K562 (cell line): ENCODE measurements at regions not wholly inside any gene's neighbourhood (a gene's known extent, or its start where the extent isn't known, plus 50 kb on each side); places are given as distances from the start of the nearest gene placed in this dataset.

ENCODE experiments used
- ATAC-seq: fragments of 200-7000 bp; cut with Tn5 transposase; 3 replicates; pipeline ENCODE4 v1.9.1; 2020; ENCODE audit warnings: moderate library complexity
- BruUV-seq: library from RNA; stranded (reverse); fragments of 400-500 nt; replicated peaks from 2 replicates; lab custom pipeline; 2021; lab: Mats Ljungman, UMichigan
- CTCF ChIA-PET: fragments of 300-600 bp; formaldehyde crosslinking; extraction: SDS; loops from one replicate; lab custom pipeline; 2021; ENCODE audit warnings: low intra/inter-chr PET ratio; lab: Yijun Ruan, JAX
- POLR2A ChIA-PET: fragments of 300-600, 350-650 bp; sonication (Branson Sonifier 250); formaldehyde crosslinking; extraction: SDS; loops from one replicate; lab custom pipeline; 2021; ENCODE audit warnings: antibody characterized with exemption, inconsistent platforms; lab: Yijun Ruan, JAX
- DNase-seq, 4 experiments: peaks; one replicate each; pipeline versions ENCODE4 v3.0.0 to v3.0.0-alpha.2; 2011 to 2018; ENCODE audit warnings: low spot score in 3 of 4, mixed read lengths in 3 of 4; ENCODE audit errors: extremely low read depth in 1 of 4
- FAIRE-seq: peaks from 2 replicates; lab custom pipeline; 2011; peaks lifted over from hg19 to GRCh38; lab: Jason Lieb, UNC
- H2AFZ ChIP-seq: 2 replicates; pipeline ENCODE4 v1.6.0; 2011; ENCODE audit warnings: low read depth, low read length, control low read depth, inconsistent platforms
- H3K27ac ChIP-seq: fragments of 200-600 bp; 3 replicates; pipeline ENCODE4 v1.8.0; 2011; ENCODE audit warnings: low read depth, mild to moderate bottlenecking, control low read depth, inconsistent platforms, low read length, moderate library complexity, mixed read lengths; ENCODE audit errors: extremely low read depth
- H3K27me3 ChIP-seq, 2 experiments: fragments of 300-600 bp in 1 of 2; 2 replicates in 1 of 2; 3 replicates in 1 of 2; pipeline versions ENCODE4 v1.6.0 to v1.8.0; 2011; ENCODE audit warnings: inconsistent platforms in 2 of 2, low read length in 2 of 2, mild to moderate bottlenecking in 1 of 2, mixed read lengths in 1 of 2, moderate library complexity in 1 of 2; ENCODE audit not compliant: control insufficient read depth in 2 of 2, insufficient read depth in 2 of 2
- H3K36me3 ChIP-seq: fragments of 300-600 bp; 3 replicates; pipeline ENCODE4 v1.8.0; 2011; ENCODE audit warnings: mild to moderate bottlenecking, low read length, inconsistent platforms; ENCODE audit not compliant: control insufficient read depth, insufficient read depth
- H3K4me1 ChIP-seq, 2 experiments: fragments of 200-600 bp in 1 of 2; replicated peaks in 1 of 2; 2 replicates in 1 of 2; 3 replicates in 1 of 2; pipeline versions ENCODE4 v1.5.1 to v1.8.0; 2011; ENCODE audit warnings: inconsistent platforms in 2 of 2, low read length in 2 of 2, mild to moderate bottlenecking in 1 of 2, mixed read lengths in 1 of 2, moderate library complexity in 1 of 2; ENCODE audit not compliant: control insufficient read depth in 2 of 2, insufficient read depth in 2 of 2
- H3K4me2 ChIP-seq: 2 replicates; pipeline ENCODE4 v1.6.1; 2011; ENCODE audit warnings: low read length, control low read depth, inconsistent platforms, mixed read lengths; ENCODE audit not compliant: insufficient read depth
- H3K4me3 ChIP-seq: fragments of 200-600 bp; sonication (generic), shearing (Covaris generic); 2 replicates; pipeline ENCODE4 v1.5.1; 2016; ENCODE audit warnings: control low read depth, inconsistent platforms
- H3K79me2 ChIP-seq: fragments of 200-600 bp; 3 replicates; pipeline ENCODE4 v1.8.0; 2011; ENCODE audit warnings: low read length, inconsistent platforms; ENCODE audit not compliant: control insufficient read depth, insufficient read depth
- H3K9ac ChIP-seq, 2 experiments: 2 replicates each; pipeline versions ENCODE4 v1.6.0 to v1.6.1; 2011; ENCODE audit warnings: low read depth in 2 of 2, low read length in 2 of 2, control low read depth in 1 of 2, inconsistent platforms in 1 of 2, mild to moderate bottlenecking in 1 of 2, mixed read lengths in 1 of 2; ENCODE audit not compliant: insufficient read depth in 1 of 2
- H3K9me1 ChIP-seq: one replicate; pipeline ENCODE4 v1.6.0; 2011; ENCODE audit warnings: inconsistent platforms, mild to moderate bottlenecking, low read length, moderate library complexity; ENCODE audit not compliant: control insufficient read depth, insufficient read depth
- H3K9me3 ChIP-seq: replicated peaks from 2 replicates; pipeline ENCODE4 v1.5.1; 2011; ENCODE audit warnings: low read depth, low read length, inconsistent platforms; ENCODE audit not compliant: control insufficient read depth, insufficient read depth
- H4K20me1 ChIP-seq: replicated peaks from 2 replicates; pipeline ENCODE4 v1.6.1; 2011; ENCODE audit warnings: low read length, inconsistent platforms, mixed read lengths; ENCODE audit not compliant: control insufficient read depth, insufficient read depth
- ARHGAP35 ChIP-seq: fragments of 450-650 bp; IDR thresholded peaks from 2 replicates; pipeline ENCODE4 v1.6.1; 2018; ENCODE audit not compliant: partially characterized antibody
- BDP1 ChIP-seq: IDR thresholded peaks from 3 replicates; pipeline ENCODE4 v1.6.1; 2011; ENCODE audit not compliant: insufficient read length, insufficient read depth
- CCNT2 ChIP-seq: IDR thresholded peaks from 2 replicates; pipeline ENCODE4 v1.6.1; 2011; ENCODE audit warnings: borderline replicate concordance, low read depth, mild to moderate bottlenecking, moderate library complexity, mixed read lengths, low read length; ENCODE audit not compliant: insufficient read length; ENCODE audit errors: extremely low read depth
- CGGBP1 ChIP-seq: fragments of 250-450 bp; sonication (Bioruptor Pico); IDR thresholded peaks from 2 replicates; pipeline ENCODE4 v1.9.0; 2021; ENCODE audit warnings: mild to moderate bottlenecking
- HDAC8 ChIP-seq: fragments of 450-650 bp; IDR thresholded peaks from 2 replicates; pipeline ENCODE4 v1.6.1; 2016; ENCODE audit warnings: mild to moderate bottlenecking, missing genetic modification characterization, moderate library complexity, missing compliant biosample characterization
- HES1 ChIP-seq: fragments of 450-650 bp; IDR thresholded peaks from 2 replicates; pipeline ENCODE4 v1.6.1; 2016; ENCODE audit warnings: low read depth, mild to moderate bottlenecking, moderate library complexity
- MAZ ChIP-seq, 2 experiments: fragments of 450-650 bp in 1 of 2; sonication (generic) in 1 of 2; formaldehyde crosslinking; IDR thresholded peaks in 1 of 2; conservative IDR thresholded peaks in 1 of 2; 2 replicates each; pipeline versions ENCODE4 v1.4.0 to v1.5.0; 2020; ENCODE audit warnings: mild to moderate bottlenecking in 1 of 2, missing genetic modification reagents in 1 of 2
- NR2C2 ChIP-seq, 2 experiments: fragments of 200-800 bp in 1 of 2; sonication (Bioruptor generic) in 1 of 2; sonication (generic) in 1 of 2; formaldehyde crosslinking in 1 of 2; IDR thresholded peaks; 2 replicates each; pipeline versions ENCODE4 v1.6.1 to v1.8.0; 2016 to 2022; ENCODE audit warnings: mild to moderate bottlenecking in 1 of 2, missing compliant biosample characterization in 1 of 2, missing genetic modification characterization in 1 of 2, missing genetic modification reagents in 1 of 2
- RBM15 ChIP-seq: fragments of 200-400 bp; formaldehyde crosslinking; IDR thresholded peaks from 2 replicates; pipeline ENCODE4 v1.6.1; 2018; ENCODE audit warnings: mild to moderate bottlenecking, low read length, moderate library complexity; ENCODE audit not compliant: insufficient read depth
- SIN3B ChIP-seq: fragments of 450-650 bp; IDR thresholded peaks from 2 replicates; pipeline ENCODE4 v1.6.1; 2017; ENCODE audit warnings: low read depth, mild to moderate bottlenecking, moderate library complexity
- SOX6 ChIP-seq: fragments of 450-650 bp; IDR thresholded peaks from 2 replicates; pipeline ENCODE4 v1.6.1; 2014; ENCODE audit warnings: mild to moderate bottlenecking
- SRSF9 ChIP-seq: fragments of 200-400 bp; formaldehyde crosslinking; IDR thresholded peaks from 2 replicates; pipeline ENCODE4 v1.6.1; 2017; ENCODE audit warnings: low read depth, low read length, borderline replicate concordance
- ZNF592 ChIP-seq: fragments of 450-650 bp; IDR thresholded peaks from 2 replicates; pipeline ENCODE4 v1.6.1; 2017; ENCODE audit warnings: antibody characterized with exemption, mild to moderate bottlenecking
- WGBS: fragments of 100-300 bp; shearing (Covaris generic); methylation state at CpG from one replicate; pipeline ENCODE4 v1.1.6; 2016; ENCODE audit warnings: low coverage, mixed read lengths; ENCODE audit not compliant: insufficient coverage; ENCODE audit errors: missing lambda C conversion rate; 5-methylcytosine and 5-hydroxymethylcytosine counted together
- in situ Hi-C: fragments of 300-500 bp; cut with MboI; formaldehyde crosslinking; loops from 4 replicates; pipeline ENCODE4 v1.15.0; 2018; ENCODE audit warnings: inconsistent platforms, mixed read lengths
- intact Hi-C: fragments of 100-400 bp; cut with micrococcal nuclease; formaldehyde crosslinking; loops from 2 replicates; pipeline ENCODE4 v1.14.2; 2022

- no peak overlapping the region for H2AFZ ChIP-seq
- FAIRE-seq (no peak), DNase-seq (no peak), ATAC-seq (no peak)
- 47% methylated on average over 2 of the region's 2 CpGs for WGBS
- H3K36me3 ChIP-seq, result no peaks in the 10 kb centered on the region
- no peaks in the 10 kb centered on the region for H3K4me1 ChIP-seq
- H3K4me3 ChIP-seq, result no peak overlapping the region
- intact Hi-C loops, result no loop called here
- no peak overlapping the region for H3K27ac ChIP-seq
- TF ChIP-seq SOX6 (no peak), NR2C2 (CRISPR knock-in tag; IDR thresholded peaks at IDR 0.05) (no peak), NR2C2 (tag; IDR thresholded peaks at IDR 0.05) (no peak), SRSF9 (no peak), HES1 (no peak), RBM15 (no peak), SIN3B (no peak), CGGBP1 (CRISPR knock-in tag) (no peak), CCNT2 (no peak), BDP1 (no peak), MAZ (CRISPR knock-in tag; conservative IDR thresholded peaks at IDR 0.05 in 1 of 2, IDR thresholded peaks at IDR 0.05 in 1 of 2) (no peak), ARHGAP35 (no peak), HDAC8 (tag) (no peak), ZNF592 (no peak)
- no peaks in the 10 kb centered on the region for H4K20me1 ChIP-seq
- no peak overlapping the region for H3K9ac ChIP-seq
- no peaks in the 10 kb centered on the region for H3K9me3 ChIP-seq
- in situ Hi-C loops, result loop anchor here (25.0 kb wide), 1 partner anchor 1594 kb away; the partner anchor contains the start of gene NBDY
- ChIA-PET POLR2A (interaction anchor here (1.0 kb wide), 1 partner anchor 13 kb away, joined by 4 read pairs; no protein-coding TSS in a partner anchor), CTCF (no interaction called here)
- H3K27me3 ChIP-seq, result no peaks in the 10 kb centered on the region
- H3K79me2 ChIP-seq, result no peaks in the 10 kb centered on the region
- no peak overlapping the region for H3K4me2 ChIP-seq
- H3K9me1 ChIP-seq, result no peaks in the 10 kb centered on the region
- no TSS peak for BruUV-seq
Observed at GRCh38 chrX:55143621-55144020, 54.8 kb downstream of the PAGE2 start.
